ENCODE measurements at regions not wholly inside any gene's neighbourhood (a gene's known extent, or its start where the extent isn't known, plus 50 kb on each side); places are given as distances from the start of the nearest gene placed in this dataset.

DNA sequence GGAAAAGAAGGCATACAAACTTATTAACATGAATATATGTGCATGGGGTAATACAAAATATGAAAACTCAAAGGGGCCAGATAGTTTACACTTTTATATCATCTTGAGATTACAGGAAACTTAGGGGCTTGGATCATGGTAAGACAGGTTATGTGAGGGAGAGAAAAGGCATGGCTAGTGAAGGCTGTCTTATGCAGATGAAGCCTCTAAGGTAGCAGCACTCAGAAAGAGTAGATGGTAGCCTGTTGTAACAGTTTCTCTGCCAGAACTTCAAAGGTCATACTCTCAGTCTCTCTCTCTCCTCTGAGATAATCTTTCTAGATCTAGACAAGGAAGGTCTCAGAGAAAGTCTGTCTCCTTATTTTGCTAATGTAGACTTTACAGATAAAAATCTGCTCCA lies 57.2 kb upstream of the FGF10 start:
- no peak for TF ChIP-seq CTCF (IDR thresholded peaks at IDR 0.05; ENCODE audit: control insufficient read depth, extremely low read depth, insufficient read depth)
- H3K4me3 ChIP-seq (ENCODE audit: low read depth, low read length), result no peak overlapping the region
- no peak for DNase-seq (ENCODE audit: low read depth)

GRCh38 chr5:44443172-44443571 lies 54.0 kb upstream of the FGF10 start:
- no peak for DNase-seq (ENCODE audit: low read depth)
- TF ChIP-seq CTCF (IDR thresholded peaks at IDR 0.05; ENCODE audit: control insufficient read depth, extremely low read depth, insufficient read depth), result no peak
- no peak overlapping the region for H3K4me3 ChIP-seq (ENCODE audit: low read depth, low read length)

GRCh38 chr5:44441460-44441859 lies 52.2 kb upstream of the FGF10 start:
- TF ChIP-seq CTCF (IDR thresholded peaks at IDR 0.05; ENCODE audit: control insufficient read depth, extremely low read depth, insufficient read depth), result no peak
- no peak overlapping the region for H3K4me3 ChIP-seq (ENCODE audit: low read depth, low read length)
- DNase-seq (ENCODE audit: low read depth), result no peak

GRCh38 chr5:44440186-44440585 lies 51.0 kb upstream of the FGF10 start:
- H3K4me3 ChIP-seq (ENCODE audit: low read depth, low read length), result no peak overlapping the region
- DNase-seq (ENCODE audit: low read depth), result no peak
- no peak for TF ChIP-seq CTCF (IDR thresholded peaks at IDR 0.05; ENCODE audit: control insufficient read depth, extremely low read depth, insufficient read depth)

All from LNCaP clone FGC (cell line).